Fibroblast of the conjunctiva (primary cell): ENCODE measurements at regions not wholly inside any gene's neighbourhood (a gene's known extent, or its start where the extent isn't known, plus 50 kb on each side); places are given as distances from the start of the nearest gene placed in this dataset.
A peak's percentile ranks its signal among the peaks of the same experiment; 100 is the strongest.

Experiments
- DNase-seq: peaks from one replicate; pipeline ENCODE4 v3.0.0-alpha.2; 2010; ENCODE audit warnings: low read depth

GRCh38 chr2:78589871-78590270 lies 435.6 kb upstream of the REG3G start:
- no peak for DNase-seq

DNA sequence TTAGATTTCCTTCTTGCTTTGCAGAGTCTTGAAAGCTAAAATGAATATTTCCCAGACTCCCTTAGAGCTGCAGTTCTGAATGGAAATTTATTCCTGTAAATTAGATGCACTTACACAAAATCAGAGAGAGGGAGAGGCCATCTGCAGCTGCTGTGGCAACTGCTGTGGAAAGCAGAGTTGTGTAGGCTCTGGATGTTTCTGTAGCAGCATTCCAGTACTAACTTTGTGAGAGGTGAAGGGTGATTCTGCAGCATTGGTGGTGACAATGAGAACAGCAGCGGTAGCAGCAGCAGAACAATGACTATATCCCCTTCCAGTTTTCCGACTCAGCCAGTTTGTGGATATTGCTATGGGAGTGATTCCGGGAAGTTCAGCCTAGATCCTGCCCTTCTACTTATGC lies 433.0 kb upstream of the REG3G start:
- no peak for DNase-seq

DNA sequence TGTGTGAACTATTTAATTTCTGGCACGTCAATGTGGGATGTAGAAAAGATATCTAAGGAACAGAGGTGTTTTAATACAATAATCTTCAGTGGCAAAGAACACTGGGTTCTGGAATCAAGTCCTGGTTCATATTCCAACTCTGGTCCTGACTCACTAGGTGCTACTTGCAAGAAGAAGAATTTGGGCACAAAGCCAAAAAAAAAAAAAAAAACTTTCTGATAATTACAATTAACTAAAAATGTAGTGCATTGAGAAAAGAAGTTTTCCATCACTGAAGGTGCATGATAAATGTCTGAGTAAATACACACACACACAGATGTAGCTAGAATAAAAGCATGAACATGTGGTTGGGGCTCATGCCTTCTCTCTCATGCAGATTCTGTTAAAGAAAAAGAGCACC lies 424.4 kb upstream of the REG3G start:
- no peak for DNase-seq

GRCh38 chr2:78602862-78603261 lies 422.6 kb upstream of the REG3G start:
- no peak for DNase-seq

DNA sequence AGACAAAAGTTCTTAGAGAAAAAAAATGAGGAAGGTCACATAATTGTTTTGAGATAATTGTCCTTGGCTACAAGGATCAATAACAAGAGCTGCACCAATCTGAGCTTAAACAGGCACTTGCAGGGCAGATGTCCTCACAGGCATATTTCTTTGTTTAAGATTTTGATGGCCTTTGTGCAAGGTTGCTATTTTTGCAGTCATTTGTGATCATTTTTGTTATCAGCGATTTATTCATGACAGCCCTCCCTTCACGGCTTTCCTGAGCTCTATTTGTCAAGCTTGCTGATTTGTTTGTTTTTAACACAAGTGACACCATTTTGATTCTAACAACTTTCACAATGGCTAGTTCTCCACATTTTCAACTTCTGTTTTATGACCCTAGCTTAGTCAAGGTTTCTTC lies 418.6 kb upstream of the REG3G start:
- no peak for DNase-seq

DNA sequence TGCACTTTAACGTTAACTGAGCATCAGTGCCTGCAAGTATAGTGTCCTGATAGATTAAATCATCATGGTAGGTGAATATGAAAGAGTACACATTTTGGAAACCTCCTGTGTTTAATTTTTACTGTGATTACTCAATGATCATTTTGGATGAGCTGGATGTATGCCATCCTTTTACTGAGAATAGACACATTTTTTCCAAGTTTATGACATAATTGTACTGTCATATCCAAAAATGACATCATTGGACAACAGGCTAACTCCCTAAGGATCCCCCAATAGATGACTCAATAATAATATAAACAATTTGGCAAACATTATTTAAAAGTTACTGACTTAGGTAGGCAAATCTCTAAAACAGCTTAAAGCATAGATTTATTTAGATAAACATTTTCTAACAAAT lies 410.8 kb upstream of the REG3G start:
- DNase-seq, result no peak

DNA sequence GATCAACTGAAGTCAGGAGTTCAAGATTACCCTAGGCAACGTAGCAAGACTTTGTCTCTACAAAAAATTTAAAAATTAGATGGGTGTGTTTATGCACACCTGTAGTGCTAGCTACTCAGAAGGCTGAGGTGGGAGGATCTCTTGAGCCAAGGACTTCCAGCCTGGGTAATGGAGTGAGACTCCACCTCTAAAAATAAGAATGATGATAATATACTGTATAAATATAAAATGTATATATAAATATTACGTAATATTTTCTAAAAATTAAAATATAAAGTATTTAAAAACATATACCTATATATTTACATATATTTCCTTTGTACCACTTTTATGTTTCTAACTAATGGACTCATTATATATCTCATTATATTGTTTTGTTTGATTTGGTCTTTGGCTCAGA lies 409.5 kb upstream of the REG3G start:
- no peak for DNase-seq

DNA sequence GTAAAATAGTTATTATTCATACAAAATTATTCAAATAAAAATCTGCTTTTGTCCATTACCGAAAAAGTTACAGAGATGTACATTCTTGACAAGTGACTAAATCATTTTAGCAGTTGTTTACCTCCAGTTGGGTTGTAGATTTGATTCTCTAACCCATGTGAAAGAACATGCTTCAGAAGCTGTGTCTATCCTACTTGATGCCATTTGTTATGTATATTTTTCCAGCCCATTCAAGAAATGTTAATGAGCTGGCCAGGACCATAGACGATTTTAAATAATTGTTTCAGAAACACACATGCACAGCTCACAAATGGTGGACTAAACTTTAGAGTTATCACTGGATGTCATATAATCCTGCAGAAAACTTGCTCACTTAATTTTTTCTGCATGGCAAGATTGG lies 391.1 kb upstream of the REG3G start:
- no peak for DNase-seq

DNA sequence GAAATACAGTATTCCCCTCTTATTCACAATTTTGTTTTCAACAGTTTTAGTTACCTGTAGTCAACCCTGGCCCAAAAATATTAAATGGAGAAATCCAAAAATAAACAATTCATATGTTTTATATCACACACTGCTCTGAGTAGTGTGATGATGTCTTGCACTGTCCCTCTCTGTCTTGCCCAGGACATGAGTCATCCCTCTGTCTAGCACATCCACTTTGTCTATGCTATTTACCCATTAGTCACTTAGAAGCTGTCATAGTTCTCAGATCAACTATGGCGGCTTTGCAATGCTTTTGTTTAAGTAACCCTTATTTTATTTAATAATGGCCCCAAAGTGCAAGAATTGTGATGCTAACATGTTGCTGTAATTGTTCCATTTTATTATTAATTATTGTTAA lies 380.6 kb upstream of the REG3G start:
- no peak for DNase-seq

DNA sequence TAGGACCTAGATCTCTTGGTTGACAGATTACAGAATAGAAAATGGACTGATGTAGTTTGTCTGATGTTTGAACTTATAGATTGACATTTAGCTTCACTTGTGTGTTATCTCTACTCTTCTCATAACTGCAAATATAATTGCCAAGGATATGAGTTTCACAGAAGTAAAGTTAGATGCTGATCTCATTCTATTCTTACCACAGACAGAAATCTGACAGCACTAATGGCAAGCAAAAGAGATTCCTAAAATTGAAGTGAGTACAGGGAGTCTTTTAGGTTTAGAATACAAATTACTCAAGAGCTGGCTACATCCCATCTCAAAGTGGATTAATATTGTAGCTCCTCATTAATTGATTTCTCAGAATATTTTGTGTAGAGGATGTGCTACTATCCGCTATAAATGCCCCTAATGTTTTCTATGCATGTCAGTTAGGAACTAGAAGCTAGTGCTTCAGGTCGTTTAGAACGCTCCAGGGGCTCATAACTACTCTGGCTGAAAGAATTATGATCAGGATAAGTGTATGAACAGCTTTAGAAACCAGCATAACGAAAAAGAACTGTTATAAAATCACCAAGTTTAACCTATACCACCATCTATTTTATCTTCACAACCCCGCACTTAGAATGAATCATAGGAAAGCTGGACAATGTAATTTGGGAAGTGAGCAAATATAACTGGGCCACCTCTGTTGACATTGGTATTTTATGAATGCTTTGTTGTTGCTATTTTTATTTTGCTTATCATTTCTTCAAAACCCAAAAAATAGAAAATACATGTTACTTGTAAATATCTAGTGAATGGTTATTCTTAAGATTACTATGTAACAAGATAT lies 378.8 kb upstream of the REG3G start:
- DNase-seq, result no peak

- DNase-seq, result no peak
These were observed 376.9 kb upstream of the REG3G start for GRCh38 chr2:78648558-78648957.

DNA sequence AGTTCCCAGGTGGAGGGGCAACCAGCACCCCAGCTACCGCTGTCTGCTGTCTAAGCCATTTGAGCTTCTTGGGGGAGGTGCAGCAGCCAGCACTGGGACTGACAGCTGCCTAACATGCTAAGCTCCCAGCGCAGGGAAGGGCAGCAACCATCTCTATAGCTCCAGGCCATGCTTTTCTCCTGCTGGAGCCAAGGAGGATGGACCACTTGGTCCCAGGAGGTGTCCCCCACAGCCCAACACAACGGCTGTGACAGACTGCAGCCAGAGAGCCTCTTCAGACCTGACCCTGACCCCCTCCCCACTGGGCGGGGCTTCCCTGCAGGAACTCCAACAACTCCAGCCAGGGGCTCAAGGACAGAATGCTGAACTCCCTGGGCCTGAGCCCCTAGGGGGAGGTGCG lies 370.6 kb upstream of the REG3G start:
- no peak for DNase-seq

GRCh38 chr2:78676921-78677696 lies 348.4 kb upstream of the REG3G start:
- no peak for DNase-seq

- DNase-seq, result no peak
These were observed 347.7 kb upstream of the REG3G start for GRCh38 chr2:78677774-78678173.

DNA sequence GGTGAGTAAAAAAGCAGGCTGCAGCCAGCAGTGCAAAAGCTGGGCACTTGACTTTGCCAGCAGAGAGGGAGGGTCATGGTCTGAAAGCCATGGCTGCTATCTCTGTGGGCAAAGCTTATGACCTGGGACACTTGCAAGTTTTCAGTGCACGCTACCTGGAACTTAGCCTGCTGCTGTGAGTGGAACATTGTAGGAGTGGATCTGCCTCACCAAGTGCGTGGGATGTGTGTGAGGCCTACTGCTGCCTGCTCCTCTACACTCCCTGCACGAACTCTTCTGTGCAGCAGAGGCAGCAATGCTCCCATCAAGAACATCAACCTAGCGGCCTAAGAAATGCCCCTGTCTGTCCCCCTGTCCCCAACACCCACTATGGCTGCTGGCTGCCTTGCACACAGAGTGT lies 344.1 kb upstream of the REG3G start:
- DNase-seq, result no peak

DNA sequence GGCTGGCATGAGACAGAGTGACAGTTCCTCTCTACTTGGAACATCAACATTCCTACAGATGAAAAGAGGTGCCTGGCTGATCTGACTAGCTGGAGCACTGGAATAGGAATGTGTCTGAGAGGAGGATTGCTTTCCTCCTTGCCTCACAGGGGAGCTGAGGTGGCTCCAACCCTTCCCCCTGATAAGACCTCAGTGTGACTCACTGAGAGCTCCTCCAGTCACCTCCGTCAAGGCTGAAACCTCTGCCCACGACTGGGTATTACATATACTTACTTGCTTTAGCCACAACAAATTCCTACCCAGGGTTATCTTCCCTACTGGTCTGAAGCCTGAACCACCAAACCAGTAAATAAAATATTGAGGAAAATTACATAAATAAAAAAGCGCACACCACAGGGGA lies 342.7 kb upstream of the REG3G start:
- no peak for DNase-seq

DNA sequence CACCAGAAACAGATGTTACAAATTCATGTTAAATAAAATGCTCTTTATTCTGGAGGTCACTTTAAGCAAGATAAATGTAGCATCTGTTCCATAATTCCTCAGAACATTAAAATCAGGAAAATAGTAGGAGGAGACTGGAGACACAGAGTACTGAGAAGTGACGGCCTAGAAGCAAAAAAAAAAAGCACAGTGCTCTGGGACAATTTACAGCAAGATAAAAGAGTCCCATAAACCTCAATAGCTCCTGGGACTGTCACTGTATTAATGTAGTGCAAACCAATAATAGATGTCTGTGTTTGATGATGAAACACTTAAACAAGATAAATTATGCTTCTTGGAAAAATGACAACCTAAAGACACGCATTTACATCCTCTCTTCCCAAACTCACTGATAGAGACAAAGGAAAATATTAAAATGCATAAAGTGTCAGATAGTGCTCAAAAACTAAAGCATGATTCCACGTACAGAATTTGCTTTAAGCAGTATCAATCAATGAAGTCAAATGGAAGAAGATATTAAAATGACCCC lies 338.8 kb upstream of the REG3G start:
- no peak for DNase-seq

DNA sequence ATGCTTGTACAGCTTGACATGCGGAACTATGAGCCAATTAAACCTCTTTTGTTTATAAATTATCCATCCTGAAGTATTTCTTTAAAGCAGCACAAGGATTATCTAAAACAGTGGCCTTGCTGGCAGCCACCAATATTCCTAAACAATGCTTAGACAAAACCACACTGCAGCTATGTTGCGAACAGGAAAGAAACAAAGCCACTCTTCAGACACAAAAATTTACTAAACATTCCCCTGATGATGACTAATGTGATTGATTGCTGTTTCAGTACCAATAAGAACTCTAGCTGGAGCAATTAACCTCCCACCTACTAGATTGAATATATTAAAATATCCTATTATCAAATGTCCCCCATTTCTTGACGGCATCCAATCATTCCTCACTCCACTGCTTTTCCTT lies 325.8 kb upstream of the REG3G start:
- DNase-seq, result no peak

GRCh38 chr2:78701546-78701945 lies 324.0 kb upstream of the REG3G start:
- peak; percentile 0 for DNase-seq

- no peak for DNase-seq
These were observed 317.6 kb upstream of the REG3G start for GRCh38 chr2:78707776-78708386.

DNA sequence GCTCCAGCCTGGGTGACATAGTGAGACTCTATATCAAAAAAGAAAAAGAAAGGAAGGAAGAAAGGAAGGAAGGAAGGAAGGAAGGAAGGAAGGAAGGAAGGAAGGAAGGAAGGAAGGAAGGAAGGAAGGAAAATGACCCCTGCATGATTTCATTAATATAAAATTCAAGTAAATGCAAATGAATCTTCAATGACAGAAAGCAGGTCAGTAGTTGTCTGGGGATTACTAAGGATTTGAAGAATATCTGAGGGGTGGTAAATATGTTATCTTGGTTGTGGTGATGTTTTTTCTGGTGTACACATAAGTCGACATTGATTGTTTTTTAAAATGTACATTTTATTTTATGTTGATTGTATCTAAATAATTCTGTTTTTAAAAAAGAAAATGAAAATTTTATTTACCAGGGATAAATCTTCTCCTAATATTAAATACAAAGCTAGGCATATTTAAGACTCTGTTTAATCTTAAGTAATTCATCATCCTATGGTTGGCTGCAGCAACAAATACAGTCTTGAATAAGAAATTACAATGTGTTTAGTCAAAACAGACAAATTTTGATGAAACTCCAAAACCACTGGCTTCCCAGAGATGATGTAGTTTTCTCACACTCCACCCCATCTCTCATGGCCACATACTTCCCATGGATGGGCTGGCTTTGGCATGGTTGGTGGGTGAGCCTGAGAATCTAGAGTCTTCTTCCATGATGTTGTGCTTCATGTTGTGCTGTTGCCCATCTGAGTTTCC lies 314.7 kb upstream of the REG3G start:
- no peak for DNase-seq

DNA sequence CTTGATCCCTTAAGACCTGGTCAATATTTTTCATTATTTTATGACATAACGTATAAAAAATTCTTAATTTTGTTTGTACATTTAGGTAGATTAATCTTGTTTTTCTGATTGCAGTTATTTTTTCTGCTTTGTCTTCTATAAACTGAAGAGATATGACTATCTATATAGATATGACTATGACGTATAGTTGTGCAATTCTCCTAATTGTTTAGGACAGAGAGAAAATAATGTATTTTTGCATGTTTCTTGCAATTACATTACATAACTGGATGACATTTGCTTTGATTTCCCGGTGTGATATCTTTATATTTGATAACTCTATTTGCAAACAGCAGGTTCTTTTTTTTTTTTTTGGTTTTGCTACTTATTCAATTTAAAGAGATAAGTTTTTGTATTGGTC lies 310.2 kb upstream of the REG3G start:
- DNase-seq, result no peak
